GF-D8 (cell line): ENCODE measurements at regions not wholly inside any gene's neighbourhood (a gene's known extent, or its start where the extent isn't known, plus 50 kb on each side); places are given as distances from the start of the nearest gene placed in this dataset.
"Not testable (repeated sequence)": the region's sequence is repeated elsewhere in the genome, so short reads cannot be mapped to it uniquely, and the experiment has no call there.

Experiments
- DNase-seq: peaks from one replicate; lab custom pipeline; 2025; lab: John Stamatoyannopoulos, UW

GRCh38 chr5:124620743-124621142, 125.7 kb downstream of the ZNF608 start:
- DNase-seq, result no peak

- DNase-seq, result no peak
These were observed 127.3 kb downstream of the ZNF608 start for GRCh38 chr5:124619121-124619520.

- DNase-seq, result no peak
These were observed 128.7 kb downstream of the ZNF608 start for GRCh38 chr5:124617787-124618186.

- no peak for DNase-seq
These were observed 131.5 kb downstream of the ZNF608 start for GRCh38 chr5:124614836-124615385.

- DNase-seq, result no peak
These were observed 132.3 kb downstream of the ZNF608 start for GRCh38 chr5:124614105-124614504.

- no peak for DNase-seq
These were observed 133.0 kb downstream of the ZNF608 start for GRCh38 chr5:124613273-124613953.

GRCh38 chr5:124612023-124612422, 134.4 kb downstream of the ZNF608 start:
- DNase-seq, result no peak

GRCh38 chr5:124611262-124611661, 135.2 kb downstream of the ZNF608 start:
- not testable (repeated sequence) for DNase-seq

- not testable (repeated sequence) for DNase-seq
These were observed 136.8 kb downstream of the ZNF608 start for GRCh38 chr5:124609685-124610084.

- no peak for DNase-seq
These were observed 139.9 kb downstream of the ZNF608 start for GRCh38 chr5:124606543-124606942.

- no peak for DNase-seq
These were observed 140.3 kb downstream of the ZNF608 start for GRCh38 chr5:124606093-124606492.

GRCh38 chr5:124605541-124605940, 140.9 kb downstream of the ZNF608 start:
- DNase-seq, result no peak

- DNase-seq, result no peak
These were observed 142.0 kb downstream of the ZNF608 start for GRCh38 chr5:124604419-124604818.

- DNase-seq, result no peak
These were observed 143.4 kb downstream of the ZNF608 start for GRCh38 chr5:124602925-124603650.

- DNase-seq, result no peak
These were observed 147.1 kb downstream of the ZNF608 start for GRCh38 chr5:124599028-124599973.

- DNase-seq, result no peak
These were observed 149.6 kb downstream of the ZNF608 start for GRCh38 chr5:124596595-124597421.

GRCh38 chr5:124593952-124594351, 152.5 kb downstream of the ZNF608 start:
- no peak for DNase-seq

- no peak for DNase-seq
These were observed 153.5 kb downstream of the ZNF608 start for GRCh38 chr5:124592891-124593290.

- no peak for DNase-seq
These were observed 154.9 kb downstream of the ZNF608 start for GRCh38 chr5:124591583-124591982.

- no peak for DNase-seq
These were observed 155.8 kb downstream of the ZNF608 start for GRCh38 chr5:124590686-124591085.

- DNase-seq, result no peak
These were observed 159.2 kb downstream of the ZNF608 start for GRCh38 chr5:124587280-124587679.
